Panc1 (cell line): ENCODE measurements at regions not wholly inside any gene's neighbourhood (a gene's known extent, or its start where the extent isn't known, plus 50 kb on each side); places are given as distances from the start of the nearest gene placed in this dataset.

Source experiments
- POLR2AphosphoS5 ChIP-seq: IDR thresholded peaks from 2 replicates; pipeline ENCODE4 v1.6.1; 2012; ENCODE audit warnings: mild to moderate bottlenecking, low read depth, low read length, moderate library complexity
- SIN3A ChIP-seq: IDR thresholded peaks from 2 replicates; pipeline ENCODE4 v1.6.1; 2012; ENCODE audit warnings: low read depth, mild to moderate bottlenecking, low read length, moderate library complexity, borderline replicate concordance; ENCODE audit not compliant: insufficient read depth
- TF ChIP-seq, protein P1 (sequence below), 2 experiments: IDR thresholded peaks; 2 replicates each; pipeline ENCODE4 v1.6.1; 2011 to 2012; ENCODE audit warnings: low read depth in 2 of 2, control low read depth in 1 of 2, low read length in 1 of 2, mild to moderate bottlenecking in 1 of 2, moderate library complexity in 1 of 2; ENCODE audit not compliant: insufficient read depth in 1 of 2

DNA sequence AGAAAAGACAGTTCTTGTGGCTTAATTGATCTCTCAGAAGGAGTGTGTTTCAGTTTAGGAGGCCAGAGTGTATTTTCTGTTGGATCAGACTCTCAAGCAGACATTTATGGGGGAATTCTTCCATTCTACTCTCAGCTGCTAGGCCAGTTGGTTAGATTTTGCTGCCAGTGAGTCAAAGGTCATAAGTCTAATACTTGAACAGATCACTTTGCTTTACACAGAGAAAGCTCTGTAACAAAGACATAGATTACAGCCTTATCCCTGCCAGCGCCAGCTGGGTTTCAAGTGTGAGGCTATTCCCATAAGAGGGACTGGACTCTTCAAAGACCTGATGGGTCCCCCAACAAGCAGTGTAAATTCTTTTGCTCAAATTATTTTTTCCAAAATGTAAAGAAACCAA lies 145.6 kb upstream of the SEMA3C start:
- TF ChIP-seq SIN3A = no peak
- TF ChIP-seq, protein P1, sequence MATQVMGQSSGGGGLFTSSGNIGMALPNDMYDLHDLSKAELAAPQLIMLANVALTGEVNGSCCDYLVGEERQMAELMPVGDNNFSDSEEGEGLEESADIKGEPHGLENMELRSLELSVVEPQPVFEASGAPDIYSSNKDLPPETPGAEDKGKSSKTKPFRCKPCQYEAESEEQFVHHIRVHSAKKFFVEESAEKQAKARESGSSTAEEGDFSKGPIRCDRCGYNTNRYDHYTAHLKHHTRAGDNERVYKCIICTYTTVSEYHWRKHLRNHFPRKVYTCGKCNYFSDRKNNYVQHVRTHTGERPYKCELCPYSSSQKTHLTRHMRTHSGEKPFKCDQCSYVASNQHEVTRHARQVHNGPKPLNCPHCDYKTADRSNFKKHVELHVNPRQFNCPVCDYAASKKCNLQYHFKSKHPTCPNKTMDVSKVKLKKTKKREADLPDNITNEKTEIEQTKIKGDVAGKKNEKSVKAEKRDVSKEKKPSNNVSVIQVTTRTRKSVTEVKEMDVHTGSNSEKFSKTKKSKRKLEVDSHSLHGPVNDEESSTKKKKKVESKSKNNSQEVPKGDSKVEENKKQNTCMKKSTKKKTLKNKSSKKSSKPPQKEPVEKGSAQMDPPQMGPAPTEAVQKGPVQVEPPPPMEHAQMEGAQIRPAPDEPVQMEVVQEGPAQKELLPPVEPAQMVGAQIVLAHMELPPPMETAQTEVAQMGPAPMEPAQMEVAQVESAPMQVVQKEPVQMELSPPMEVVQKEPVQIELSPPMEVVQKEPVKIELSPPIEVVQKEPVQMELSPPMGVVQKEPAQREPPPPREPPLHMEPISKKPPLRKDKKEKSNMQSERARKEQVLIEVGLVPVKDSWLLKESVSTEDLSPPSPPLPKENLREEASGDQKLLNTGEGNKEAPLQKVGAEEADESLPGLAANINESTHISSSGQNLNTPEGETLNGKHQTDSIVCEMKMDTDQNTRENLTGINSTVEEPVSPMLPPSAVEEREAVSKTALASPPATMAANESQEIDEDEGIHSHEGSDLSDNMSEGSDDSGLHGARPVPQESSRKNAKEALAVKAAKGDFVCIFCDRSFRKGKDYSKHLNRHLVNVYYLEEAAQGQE (IDR thresholded peaks at IDR 0.05; ENCODE audit: insufficient read depth in 1 of 2, low read depth in 2 of 2, low read length in 1 of 2) = no peak
- TF ChIP-seq POLR2AphosphoS5 = no peak
